HepG2 (cell line): ENCODE measurements at regions not wholly inside any gene's neighbourhood (a gene's known extent, or its start where the extent isn't known, plus 50 kb on each side); places are given as distances from the start of the nearest gene placed in this dataset.

ENCODE experiments used
- ATAC-seq: fragments of 200-7000 bp; cut with Tn5 transposase; 3 replicates; pipeline ENCODE4 v1.9.1; 2020; ENCODE audit warnings: mild to moderate bottlenecking, moderate library complexity
- BruUV-seq: library from RNA; stranded (reverse); fragments of 400-500 nt; replicated peaks from 2 replicates; lab custom pipeline; 2021; lab: Mats Ljungman, UMichigan
- CTCF ChIA-PET: fragments of 300-600 bp; formaldehyde crosslinking; extraction: SDS; loops from one replicate; lab custom pipeline; 2021; ENCODE audit warnings: low total read pairs, inconsistent platforms, low intra/inter-chr PET ratio; lab: Yijun Ruan, JAX
- POLR2A ChIA-PET: fragments of 350-600 bp; sonication (Branson Sonifier 250); formaldehyde crosslinking; loops from one replicate; lab custom pipeline; 2020; ENCODE audit warnings: antibody characterized with exemption, inconsistent platforms; lab: Yijun Ruan, JAX
- DNase-seq: peaks from one replicate; pipeline ENCODE4 v3.0.0-alpha.2; 2015; ENCODE audit warnings: low spot score
- FAIRE-seq: peaks from 3 replicates; lab custom pipeline; 2011; peaks lifted over from hg19 to GRCh38; lab: Jason Lieb, UNC
- H2AFZ ChIP-seq: one replicate; pipeline ENCODE4 v1.6.1; 2011; ENCODE audit warnings: low read length, inconsistent platforms
- H3K27ac ChIP-seq: fragments of 300-600 bp; 3 replicates; pipeline ENCODE4 v1.8.0; 2011; ENCODE audit warnings: mixed run types, mild to moderate bottlenecking, mixed read lengths, low read length, inconsistent platforms; ENCODE audit not compliant: insufficient read depth; ENCODE audit errors: extremely low read length
- H3K27me3 ChIP-seq, 2 experiments: fragments of 200-600 bp in 1 of 2; 2 replicates in 1 of 2; 3 replicates in 1 of 2; pipeline versions ENCODE4 v1.6.0 to v1.8.0; 2011; ENCODE audit warnings: low read length in 2 of 2, mild to moderate bottlenecking in 2 of 2, moderate library complexity in 2 of 2, inconsistent platforms in 1 of 2; ENCODE audit not compliant: insufficient read depth in 2 of 2, control insufficient read depth in 1 of 2
- H3K36me3 ChIP-seq, 2 experiments: fragments of 200-600 bp in 1 of 2; replicated peaks in 1 of 2; 2 replicates in 1 of 2; 3 replicates in 1 of 2; pipeline versions ENCODE4 v1.5.1 to v1.8.0; 2011; ENCODE audit warnings: low read length in 2 of 2, inconsistent platforms in 1 of 2; ENCODE audit not compliant: insufficient read depth in 2 of 2, control insufficient read depth in 1 of 2
- H3K4me1 ChIP-seq: 2 replicates; pipeline ENCODE4 v1.5.1; 2012; ENCODE audit warnings: low read length, inconsistent platforms; ENCODE audit not compliant: insufficient read depth
- H3K4me2 ChIP-seq: 2 replicates; pipeline ENCODE4 v1.6.0; 2011; ENCODE audit warnings: low read depth, low read length, inconsistent platforms
- H3K4me3 ChIP-seq, 3 experiments: fragments of 200-600 bp in 1 of 3; sonication (generic), shearing (Covaris generic) in 1 of 3; replicated peaks in 1 of 3; 2 replicates each; pipeline ENCODE4 v1.5.1; 2011 to 2016; ENCODE audit warnings: low read length in 3 of 3, inconsistent platforms in 2 of 3, low read depth in 2 of 3, mild to moderate bottlenecking in 2 of 3, control low read depth in 1 of 3, mixed read lengths in 1 of 3; ENCODE audit not compliant: insufficient read depth in 1 of 3
- H3K79me2 ChIP-seq: one replicate; pipeline ENCODE4 v1.6.1; 2011; ENCODE audit warnings: low read length, inconsistent platforms; ENCODE audit not compliant: insufficient read depth
- H3K9ac ChIP-seq: 2 replicates; pipeline ENCODE4 v1.6.0; 2011; ENCODE audit warnings: mild to moderate bottlenecking, low read depth, low read length, inconsistent platforms; ENCODE audit not compliant: insufficient read depth
- H3K9me3 ChIP-seq: 2 replicates; pipeline ENCODE4 v1.5.1; 2012; ENCODE audit warnings: mild to moderate bottlenecking, low read length
- H4K20me1 ChIP-seq: 2 replicates; pipeline ENCODE4 v1.6.0; 2011; ENCODE audit warnings: inconsistent platforms, mild to moderate bottlenecking, low read length, moderate library complexity; ENCODE audit not compliant: insufficient read depth
- ELF1 ChIP-seq: sonication (generic); formaldehyde crosslinking; IDR thresholded peaks from 2 replicates; pipeline ENCODE4 v1.4.0; 2020; ENCODE audit warnings: missing genetic modification reagents
- GZF1 ChIP-seq: sonication (generic); formaldehyde crosslinking; IDR thresholded peaks from 2 replicates; pipeline ENCODE4 v1.5.1; 2020; ENCODE audit warnings: mild to moderate bottlenecking, missing genetic modification reagents
- KLF9 ChIP-seq: IDR thresholded peaks from 2 replicates; pipeline ENCODE4 v1.6.1; 2016; ENCODE audit warnings: low read depth
- MXI1 ChIP-seq: IDR thresholded peaks from 3 replicates; pipeline ENCODE4 v1.6.1; 2012; ENCODE audit warnings: low read depth, low read length, inconsistent platforms, borderline replicate concordance
- NCOA1 ChIP-seq: sonication (generic); formaldehyde crosslinking; IDR thresholded peaks from 2 replicates; pipeline ENCODE4 v1.9.0; 2021; ENCODE audit warnings: missing genetic modification reagents
- NKX3-1 ChIP-seq: sonication (generic); formaldehyde crosslinking; IDR thresholded peaks from 2 replicates; pipeline ENCODE4 v1.5.0; 2020; ENCODE audit warnings: missing genetic modification reagents
- ZBTB20 ChIP-seq: sonication (generic); formaldehyde crosslinking; IDR thresholded peaks from 2 replicates; pipeline ENCODE4 v1.8.1; 2023; ENCODE audit warnings: missing genetic modification reagents, low read depth, mild to moderate bottlenecking, borderline replicate concordance
- ZBTB33 ChIP-seq: sonication (generic); formaldehyde crosslinking; IDR thresholded peaks from 2 replicates; pipeline ENCODE4 v1.4.0; 2020; ENCODE audit warnings: missing genetic modification reagents
- ZNF720 ChIP-seq: sonication (generic); formaldehyde crosslinking; IDR thresholded peaks from 2 replicates; pipeline ENCODE4 v1.4.0; 2020; ENCODE audit warnings: missing genetic modification reagents
- WGBS: methylation state at CpG from one replicate; pipeline ENCODE4 v1.1.6; 2017; ENCODE audit warnings: low lambda C conversion rate; 5-methylcytosine and 5-hydroxymethylcytosine counted together
- in situ Hi-C: cut with HindIII; loops from 2 replicates; pipeline ENCODE4 v1.10.0; 2017; ENCODE audit warnings: low pct_unique_long_range_greater_than_20kb; ENCODE audit not compliant: extremely low pct_ligation_motif_present
- intact Hi-C: fragments of 100-400 bp; cut with micrococcal nuclease; formaldehyde crosslinking; loops from one replicate; pipeline ENCODE4 v1.10.0; 2022; ENCODE audit not compliant: unreplicated experiment

- no peaks in the 10 kb centered on the region for H3K36me3 ChIP-seq
- no peak for TF ChIP-seq GZF1 (CRISPR knock-in tag)
- no peak for TF ChIP-seq ZBTB33
- TF ChIP-seq ZBTB20 (CRISPR knock-in tag) = no peak
- TF ChIP-seq NCOA1 = no peak
- no peak for TF ChIP-seq MXI1
- TF ChIP-seq ZNF720 (CRISPR knock-in tag) = no peak
- ATAC-seq = no peak
- H3K79me2 ChIP-seq = no peaks in the 10 kb centered on the region
- no peak for FAIRE-seq
- H2AFZ ChIP-seq = no peak overlapping the region
- H3K4me3 ChIP-seq = no peak overlapping the region
- no peak overlapping the region for H3K9ac ChIP-seq
- no peaks in the 10 kb centered on the region for H3K4me1 ChIP-seq
- POLR2A ChIA-PET = no interaction called here
- H4K20me1 ChIP-seq = no peaks in the 10 kb centered on the region
- no TSS peak for BruUV-seq
- no peak overlapping the region for H3K4me2 ChIP-seq
- intact Hi-C loops (no loop called here), in situ Hi-C loops (no loop called here)
- DNase-seq = no peak
- WGBS = 0% methylated on average over 5 of the region's 5 CpGs
- H3K27me3 ChIP-seq = no peaks in the 10 kb centered on the region
- no peak overlapping the region for H3K27ac ChIP-seq
- CTCF ChIA-PET = no interaction called here
- H3K9me3 ChIP-seq = peaks cover 37% of the 10 kb centered on the region
Observed at GRCh38 chr1:186578325-186579016, 101.8 kb downstream of the PTGS2 start.

GRCh38 chr1:186577633-186578032 lies 102.6 kb downstream of the PTGS2 start:
- H3K9ac ChIP-seq = no peak overlapping the region
- TF ChIP-seq NKX3-1 (CRISPR knock-in tag) (no peak), KLF9 (CRISPR knock-in tag) (no peak), ELF1 (CRISPR knock-in tag) (no peak)
- TF ChIP-seq, all 625 proteins: peak for 0
- 0% methylated on average over 2 of the region's 3 CpGs for WGBS
- Histone ChIP-seq H3K27me3 (no peaks in the 10 kb centered on the region), H3K27ac (no peak overlapping the region), H3K79me2 (no peaks in the 10 kb centered on the region), H3K9me3 (peaks cover 28% of the 10 kb centered on the region), H2AFZ (no peak overlapping the region), H4K20me1 (no peaks in the 10 kb centered on the region), H3K4me3 (no peak overlapping the region), H3K4me1 (no peaks in the 10 kb centered on the region), H3K36me3 (no peaks in the 10 kb centered on the region), H3K4me2 (no peak overlapping the region)
- POLR2A ChIA-PET = no interaction called here
- ATAC-seq (no peak), FAIRE-seq (no peak), DNase-seq (no peak)
- BruUV-seq = no TSS peak
- CTCF ChIA-PET = no interaction called here
- intact Hi-C loops = no loop called here
- in situ Hi-C loops = no loop called here
